NCI-H510A (cell line): ENCODE measurements at regions not wholly inside any gene's neighbourhood (a gene's known extent, or its start where the extent isn't known, plus 50 kb on each side); places are given as distances from the start of the nearest gene placed in this dataset.

ENCODE experiments used
- DNase-seq: peaks from one replicate; lab custom pipeline; 2025; lab: John Stamatoyannopoulos, UW

DNA sequence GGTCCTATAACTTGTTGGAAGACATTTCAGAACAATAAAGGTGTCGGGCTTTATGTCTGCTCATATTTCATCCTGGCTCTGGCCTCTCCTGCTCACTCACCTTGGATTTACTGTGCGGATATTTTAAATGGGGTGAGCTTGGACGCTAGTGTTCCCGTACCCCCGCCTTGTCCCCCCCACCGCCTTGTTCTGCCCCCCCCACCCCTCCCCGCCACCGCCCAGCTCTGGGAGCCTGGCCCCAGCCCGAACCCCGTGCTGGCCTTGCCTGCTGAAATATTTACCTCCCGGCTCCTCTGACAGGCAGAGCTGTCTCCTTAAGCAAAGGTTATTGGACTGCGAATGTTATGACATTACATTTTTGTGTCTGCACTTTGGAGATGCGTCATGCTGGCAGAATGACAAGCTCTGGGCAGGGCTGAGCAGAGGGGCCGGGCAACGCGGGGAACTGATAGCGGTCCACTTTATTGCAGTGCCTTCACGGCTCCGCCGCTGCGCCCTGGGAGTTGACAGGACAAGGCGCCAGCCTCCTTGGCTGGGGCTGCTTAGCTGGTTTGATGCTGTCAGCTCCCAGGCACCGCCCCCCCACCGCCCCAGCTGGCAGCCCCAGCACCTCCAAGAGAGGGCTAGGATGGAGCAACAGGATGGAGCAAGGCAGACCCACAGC, 222.5 kb upstream of the GSE1 start:
- no peak for DNase-seq

DNA sequence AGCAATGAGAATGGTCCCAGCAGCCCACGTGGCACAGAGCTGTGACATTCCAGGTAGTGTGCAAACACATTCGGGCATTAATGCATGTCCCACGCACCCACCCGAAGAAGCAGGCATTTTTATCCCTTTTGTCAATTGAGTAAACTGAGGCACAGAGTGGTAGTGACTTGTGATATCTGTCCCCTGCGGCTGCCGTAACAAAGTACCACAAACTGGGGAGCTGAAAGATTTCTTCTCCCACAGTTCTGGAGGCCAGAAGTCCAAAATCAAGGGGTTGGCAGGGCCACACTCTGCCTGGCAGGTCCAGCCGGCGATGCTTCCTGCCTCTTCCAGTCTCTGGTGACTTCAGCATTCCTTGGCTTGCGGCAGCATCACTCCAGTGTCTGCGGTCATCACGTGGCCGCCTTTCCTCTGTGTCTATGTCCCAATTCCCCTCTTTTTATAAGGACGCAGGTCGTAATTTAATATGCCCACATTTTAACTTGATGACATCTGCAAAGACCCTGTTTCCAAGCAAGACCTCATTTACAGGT, 221.9 kb upstream of the GSE1 start:
- no peak for DNase-seq

DNA sequence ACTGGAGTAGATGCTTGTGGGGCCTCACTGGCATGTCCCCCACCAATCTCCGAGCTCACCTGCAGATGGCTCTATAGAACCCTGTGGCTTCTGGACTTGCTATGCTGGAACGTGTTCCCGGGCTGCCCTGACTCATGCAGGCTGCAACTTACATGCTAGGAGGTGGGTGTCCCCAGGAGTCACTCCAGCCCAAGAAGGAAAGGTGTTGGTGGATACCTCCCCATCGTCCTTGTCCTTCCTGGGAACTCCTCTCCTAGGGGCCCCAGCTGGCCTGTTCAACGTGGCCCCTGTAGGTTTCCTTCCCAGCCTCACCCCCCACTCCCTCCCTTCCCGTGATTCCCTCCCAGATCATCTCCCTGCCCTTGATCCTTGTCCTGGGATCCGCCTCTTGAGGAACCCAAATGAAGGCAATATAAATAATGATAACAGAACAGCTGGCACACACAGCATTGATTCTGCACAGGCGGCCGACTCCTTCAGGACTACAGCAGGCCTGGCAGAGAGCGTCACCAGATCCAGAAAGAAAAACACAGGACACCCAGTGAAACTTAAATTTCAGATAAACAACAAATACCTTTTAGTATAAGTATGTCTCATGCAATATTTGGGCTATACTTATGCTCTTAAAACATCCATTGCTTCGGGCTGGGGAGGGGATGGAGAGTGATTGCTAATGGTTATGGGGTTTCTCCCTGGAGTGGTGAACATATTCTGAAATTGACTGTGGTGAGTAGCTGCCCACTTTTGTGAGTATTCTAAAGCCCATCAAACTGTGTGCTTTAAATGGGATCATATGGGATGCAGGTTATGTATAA, 221.1 kb upstream of the GSE1 start:
- no peak for DNase-seq

DNA sequence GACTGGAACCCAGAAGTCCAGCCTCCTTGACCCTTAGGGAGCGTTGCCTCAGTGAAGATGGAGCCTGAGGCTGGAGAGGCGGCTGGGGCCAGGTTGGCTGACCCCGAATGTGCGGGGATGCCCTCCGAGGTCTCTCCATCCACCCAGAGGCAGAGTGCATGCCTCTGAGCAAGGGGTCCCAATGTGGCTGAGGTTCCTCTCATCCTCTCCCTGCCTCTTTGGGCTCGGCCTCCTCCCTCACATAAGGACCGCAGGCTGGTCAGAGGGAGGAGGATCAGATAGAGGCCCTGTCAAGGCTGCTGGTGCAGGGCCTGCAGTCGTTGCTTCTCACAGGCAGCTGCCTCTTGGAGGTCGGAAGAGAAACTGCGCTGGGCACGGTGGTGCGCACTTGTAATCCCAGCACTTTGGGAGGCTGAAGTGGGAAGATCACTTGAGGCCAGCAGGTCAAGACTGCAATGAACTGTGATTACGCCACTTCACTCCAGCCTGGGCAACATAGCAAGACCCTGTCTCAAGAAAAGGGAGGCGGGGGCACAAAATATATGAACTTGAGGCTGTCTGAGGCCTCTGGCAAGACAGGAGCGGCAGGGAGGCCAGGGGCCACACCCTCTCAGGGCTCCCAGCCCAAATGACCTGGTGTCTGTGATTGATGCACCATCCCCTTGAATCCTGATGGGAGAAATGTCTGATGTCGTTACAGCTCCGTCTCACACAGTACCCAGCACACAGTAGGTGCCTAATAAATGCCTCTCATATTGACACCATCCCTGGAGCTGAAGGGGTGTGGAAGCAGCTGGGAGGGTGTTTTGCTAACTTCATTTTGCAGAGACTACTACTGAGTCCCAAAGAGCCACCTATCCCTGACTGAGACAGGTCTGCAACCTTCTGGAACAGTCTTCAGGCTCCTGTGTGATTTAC, 220.1 kb upstream of the GSE1 start:
- no peak for DNase-seq

DNA sequence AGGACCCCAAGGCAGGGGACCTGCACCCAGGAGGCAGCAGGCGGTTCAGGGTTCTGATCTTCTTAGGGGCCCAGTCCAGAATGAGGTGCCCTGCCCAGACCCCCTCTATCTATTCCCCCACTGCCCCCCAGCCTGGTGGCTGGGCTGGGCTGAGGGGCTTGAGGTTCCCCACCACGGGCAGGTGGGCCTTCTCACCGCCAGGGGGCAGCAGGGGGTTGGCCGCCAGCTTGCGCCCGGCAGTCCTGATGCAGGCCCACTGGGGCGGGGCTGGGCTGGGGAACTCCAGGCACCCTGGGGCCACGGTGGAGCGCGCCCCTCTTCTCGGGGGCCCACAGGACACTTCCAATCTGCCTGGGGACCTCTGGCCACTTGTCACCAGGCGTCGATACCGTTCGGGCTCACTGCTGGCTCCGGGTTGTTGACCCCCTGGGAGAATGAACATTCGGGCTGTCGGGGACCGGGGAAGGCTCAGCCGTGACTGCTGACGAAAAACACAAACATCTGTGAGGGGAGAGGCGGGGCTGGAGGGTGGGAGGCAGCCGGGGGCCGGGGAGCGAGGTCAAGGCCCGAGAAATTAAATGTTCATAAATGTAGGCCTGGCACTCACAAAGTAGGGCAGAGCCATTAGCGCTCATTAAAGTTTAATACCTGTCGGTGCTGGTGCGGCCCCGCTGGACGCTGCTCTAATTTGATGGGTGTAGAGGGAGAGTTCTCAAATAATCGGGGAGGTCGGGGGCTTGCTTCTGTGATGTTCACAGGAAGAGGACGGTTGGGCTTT, 219.3 kb upstream of the GSE1 start:
- DNase-seq: no peak

DNA sequence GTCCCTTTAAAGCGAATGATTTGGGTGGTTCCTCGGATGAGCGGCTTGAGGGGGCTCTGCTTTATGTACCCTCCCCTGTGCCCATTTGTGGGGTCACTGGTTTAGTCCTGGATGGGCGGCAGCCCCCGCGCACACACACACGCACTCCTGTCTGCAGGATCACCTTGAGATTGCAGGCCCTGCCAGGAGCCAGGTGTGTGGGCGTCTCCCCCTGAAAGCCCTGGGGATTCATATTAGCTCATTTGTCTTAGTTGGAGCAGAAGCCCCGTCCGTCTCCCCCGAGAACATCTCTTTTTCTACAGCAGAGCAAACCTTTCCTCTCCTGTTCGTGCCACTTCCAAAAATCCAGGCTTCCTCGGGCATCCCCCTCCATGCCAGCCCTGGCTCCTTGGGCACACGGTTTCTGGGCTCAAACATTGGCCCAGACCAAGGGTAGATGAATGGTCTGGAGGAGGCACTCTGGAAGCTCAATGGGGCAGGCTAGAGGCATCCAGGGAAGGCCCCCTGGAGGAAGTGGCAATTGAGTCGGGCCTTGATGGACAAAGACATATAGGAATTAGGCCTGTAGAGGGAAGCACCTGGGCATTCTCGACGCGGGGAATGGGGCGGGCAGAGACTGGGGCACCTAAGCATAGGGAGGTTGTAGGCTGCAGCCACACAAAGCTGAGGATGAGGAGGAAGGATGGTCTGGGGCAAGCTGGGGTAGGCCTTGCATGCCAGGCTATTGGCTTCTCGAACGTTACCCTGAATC, 218.5 kb upstream of the GSE1 start:
- no peak for DNase-seq

DNA sequence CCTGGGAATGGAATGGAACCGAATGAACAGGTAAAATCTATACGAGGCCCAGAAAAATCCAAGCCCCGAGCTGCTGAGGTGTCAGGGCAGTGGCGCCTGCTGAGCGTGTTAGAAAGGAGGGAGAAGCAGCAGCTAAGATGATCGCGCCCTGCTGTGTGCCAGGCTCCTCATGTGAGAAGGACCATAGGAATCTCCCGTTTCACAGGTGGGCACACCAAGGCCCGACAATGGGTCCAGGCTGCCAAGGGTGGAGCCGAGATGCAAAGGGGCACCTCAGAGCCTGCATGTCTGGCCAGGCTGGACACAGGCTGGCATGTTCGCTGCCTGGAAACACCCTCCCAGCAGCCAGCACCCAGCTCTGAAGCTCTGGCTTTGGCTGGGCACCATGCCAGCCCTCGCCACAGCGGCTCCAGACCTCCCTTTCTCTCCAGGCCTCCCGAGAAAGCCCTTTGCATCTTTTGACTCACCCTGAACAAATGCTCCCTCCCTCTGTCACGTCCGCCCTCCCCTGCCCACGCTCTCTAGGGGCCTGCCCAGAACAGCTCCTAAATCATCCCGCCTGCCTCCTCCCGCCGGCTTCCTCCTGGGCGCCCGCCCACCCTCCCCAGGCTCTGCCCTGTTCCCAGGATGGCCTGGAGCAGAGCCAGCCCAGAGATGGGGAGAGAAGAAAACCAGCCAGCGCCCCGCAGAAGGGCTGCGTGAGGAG, 217.8 kb upstream of the GSE1 start:
- peak; percentile 53 for DNase-seq

DNA sequence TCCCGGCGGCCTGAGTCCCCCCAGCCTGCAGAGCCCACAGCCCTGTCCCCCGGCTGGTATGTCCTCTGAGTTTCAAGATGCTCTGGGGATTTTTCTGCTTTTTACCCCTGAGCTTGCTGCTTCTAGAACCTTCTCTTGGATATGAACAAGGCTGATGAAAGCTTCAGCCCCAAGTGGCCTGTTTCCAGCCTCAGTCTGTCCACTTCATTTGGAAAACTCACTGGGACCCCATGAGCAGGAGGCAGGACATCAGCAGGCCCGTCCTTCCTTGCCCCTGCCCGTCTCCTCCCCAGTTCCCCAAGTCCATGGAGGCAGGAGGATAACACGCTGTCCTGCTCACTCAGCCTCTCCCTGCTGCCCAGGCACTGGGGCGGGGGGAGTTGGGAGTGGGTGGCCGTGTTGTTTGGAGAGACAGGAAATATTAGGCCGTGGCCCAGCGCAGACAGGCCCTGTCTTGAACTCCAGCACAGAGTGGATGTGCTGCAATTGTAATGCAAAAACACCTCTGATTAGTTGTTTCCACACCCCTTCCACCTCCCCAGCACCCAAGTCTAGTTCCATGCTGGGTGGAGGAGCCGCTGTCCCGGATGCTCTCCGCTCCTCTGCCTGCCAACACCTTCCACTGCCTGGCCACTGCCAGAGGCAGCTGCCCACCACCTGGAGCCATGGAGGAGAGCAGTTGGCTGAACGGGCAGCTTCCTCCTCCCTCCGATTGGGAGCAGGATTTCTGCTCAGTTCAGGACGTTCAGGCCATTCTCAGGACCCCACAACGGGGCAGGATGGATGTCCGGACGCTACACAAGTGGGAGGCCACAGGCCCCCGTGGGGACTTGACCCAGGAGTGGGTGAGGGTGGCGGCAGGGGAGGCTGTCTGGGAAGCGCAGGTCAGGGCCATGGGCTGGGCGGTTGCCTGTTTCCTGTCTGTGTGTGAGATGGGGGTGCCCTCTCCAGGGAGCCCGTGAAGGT, 216.9 kb upstream of the GSE1 start:
- no peak for DNase-seq

DNA sequence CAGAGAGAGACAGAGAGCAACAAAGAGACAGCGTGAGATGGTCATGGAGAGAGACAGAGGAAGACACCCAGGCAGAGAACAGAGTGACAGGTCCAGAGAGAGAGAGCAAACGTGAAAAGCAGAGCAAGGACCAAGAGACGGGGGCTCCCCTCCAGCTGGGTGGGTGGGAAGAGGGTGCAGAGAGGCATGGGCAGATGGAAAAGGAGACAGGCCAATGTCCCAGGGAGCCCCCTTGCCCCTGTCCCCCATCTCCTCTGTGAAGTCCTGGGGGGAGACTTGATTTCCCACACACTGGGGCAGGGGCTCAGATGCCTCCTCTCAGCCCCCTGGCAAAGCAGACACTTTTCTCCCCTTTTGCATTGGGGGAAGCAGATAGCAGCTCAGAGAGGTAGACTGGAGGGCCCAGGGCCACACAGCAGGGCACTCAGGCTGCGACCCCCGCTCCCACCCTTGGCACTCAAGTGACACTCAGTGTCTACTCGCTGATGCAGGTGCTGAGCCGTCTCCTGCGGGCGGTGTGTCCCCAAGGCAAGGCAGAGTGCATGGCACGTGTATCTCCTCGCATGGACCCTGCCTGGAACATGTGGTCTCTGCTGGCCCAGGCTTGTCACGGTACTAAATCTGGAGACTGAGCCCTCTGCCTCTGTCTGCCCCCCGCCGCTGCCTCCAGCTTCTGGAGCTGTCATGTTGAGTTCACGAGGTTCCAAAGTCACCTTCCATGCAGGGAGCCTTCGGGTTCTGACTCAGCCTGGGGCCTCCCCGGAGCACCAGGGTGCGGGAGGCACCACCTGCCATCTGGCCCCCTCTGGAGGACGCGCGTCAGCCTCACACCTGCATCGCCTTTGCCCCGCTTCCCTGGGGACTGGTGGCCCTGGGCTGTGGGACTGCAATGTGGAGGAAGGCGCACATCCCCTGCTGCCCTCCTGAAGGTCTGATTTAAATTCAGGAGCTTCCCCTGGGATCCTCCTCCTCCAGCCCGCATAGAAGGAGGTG, 215.9 kb upstream of the GSE1 start:
- peak; percentile 56 for DNase-seq

DNA sequence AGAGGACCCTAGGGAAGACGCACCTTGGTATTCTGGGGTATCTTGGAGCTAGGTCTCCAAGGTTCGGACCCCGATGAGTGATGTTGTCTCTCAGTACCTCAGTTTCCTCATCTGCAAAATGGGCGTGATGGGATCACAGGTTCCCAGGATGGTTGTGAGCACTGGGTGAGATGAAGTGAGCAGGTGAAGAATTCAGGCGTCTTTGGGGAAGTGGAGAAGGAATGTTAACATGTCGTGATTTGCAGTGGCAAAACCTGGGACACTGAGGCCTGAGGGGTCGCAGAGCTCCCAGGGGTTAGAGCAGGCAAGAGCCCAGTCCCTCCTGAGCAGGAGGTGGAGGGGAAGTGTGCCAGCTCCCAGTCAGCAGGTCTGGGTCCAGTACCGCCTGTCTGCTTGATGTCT, 215.1 kb upstream of the GSE1 start:
- no peak for DNase-seq

DNA sequence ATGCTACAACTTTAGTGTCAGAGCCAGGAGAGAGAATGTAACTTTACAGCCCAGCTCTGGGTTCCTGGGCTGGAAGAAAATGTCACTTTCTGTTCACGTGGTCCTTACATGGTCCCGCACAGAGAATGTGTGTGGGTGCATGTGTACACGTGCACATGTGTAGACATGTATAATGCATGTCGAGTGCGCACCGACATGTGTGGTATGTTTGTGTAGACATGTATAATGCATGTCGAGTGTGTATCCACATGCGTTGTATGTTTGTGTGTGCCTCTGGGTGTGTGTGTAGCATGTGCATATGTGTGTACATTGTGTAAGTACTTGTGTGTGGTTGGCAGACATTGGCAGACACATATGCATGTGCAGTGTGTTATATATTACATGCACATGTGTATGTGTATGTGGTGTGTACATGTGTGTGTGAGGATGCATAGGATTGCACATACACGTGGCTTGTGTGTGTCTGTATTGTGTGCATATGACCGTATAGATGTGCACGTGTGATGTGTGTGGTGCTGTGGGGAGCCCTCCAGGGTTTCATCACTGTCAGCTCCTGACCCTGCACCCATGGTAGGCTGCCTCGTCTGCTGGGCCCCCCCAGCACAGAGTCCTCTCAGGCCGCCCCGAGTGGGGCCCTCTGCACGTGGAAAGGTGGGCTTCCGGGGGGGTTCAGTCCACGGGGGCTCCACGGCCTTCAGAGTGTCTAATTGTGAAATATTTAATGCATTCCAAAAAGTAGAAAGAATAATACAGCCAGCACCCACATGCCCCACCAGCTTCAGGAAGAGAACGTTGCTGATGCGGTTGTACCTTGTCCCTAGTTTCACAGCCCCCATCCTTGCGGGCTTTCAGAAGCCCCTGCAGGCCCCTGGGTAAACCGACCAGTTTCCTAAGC, 214.2 kb upstream of the GSE1 start:
- DNase-seq: no peak

DNA sequence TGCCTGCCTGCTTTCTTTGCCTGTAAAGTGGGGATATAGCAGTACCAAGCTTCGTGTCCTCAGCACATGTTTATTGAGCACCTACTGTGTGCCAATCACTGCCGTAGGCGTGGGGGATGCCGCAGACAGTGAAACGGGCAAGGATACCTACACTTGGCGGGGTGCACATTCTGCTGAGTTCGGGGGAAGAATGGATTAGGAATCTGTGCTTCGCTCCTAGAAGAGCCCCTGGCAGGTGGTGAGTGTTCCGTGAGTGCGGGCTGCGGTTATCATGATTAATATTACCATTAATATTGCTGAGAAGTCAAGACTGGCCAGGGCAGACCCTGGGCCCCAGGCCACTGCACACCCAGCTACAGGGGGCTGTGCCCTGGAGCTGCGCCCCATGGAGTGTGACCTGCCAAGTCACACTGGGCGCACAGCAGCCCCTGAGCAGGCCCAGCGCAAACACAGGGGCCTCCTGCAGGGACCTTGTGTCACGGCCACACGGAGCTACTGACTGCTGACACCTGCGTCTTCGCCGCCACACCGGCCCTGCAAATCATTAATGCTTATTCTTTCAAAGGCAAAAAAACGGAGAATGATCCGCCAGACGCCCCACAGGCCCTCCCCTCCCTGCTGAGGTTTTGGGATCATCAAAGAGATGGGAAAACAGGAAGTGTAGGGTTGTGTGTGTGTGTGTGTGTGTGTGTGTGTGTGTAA, 213.4 kb upstream of the GSE1 start:
- no peak for DNase-seq

DNA sequence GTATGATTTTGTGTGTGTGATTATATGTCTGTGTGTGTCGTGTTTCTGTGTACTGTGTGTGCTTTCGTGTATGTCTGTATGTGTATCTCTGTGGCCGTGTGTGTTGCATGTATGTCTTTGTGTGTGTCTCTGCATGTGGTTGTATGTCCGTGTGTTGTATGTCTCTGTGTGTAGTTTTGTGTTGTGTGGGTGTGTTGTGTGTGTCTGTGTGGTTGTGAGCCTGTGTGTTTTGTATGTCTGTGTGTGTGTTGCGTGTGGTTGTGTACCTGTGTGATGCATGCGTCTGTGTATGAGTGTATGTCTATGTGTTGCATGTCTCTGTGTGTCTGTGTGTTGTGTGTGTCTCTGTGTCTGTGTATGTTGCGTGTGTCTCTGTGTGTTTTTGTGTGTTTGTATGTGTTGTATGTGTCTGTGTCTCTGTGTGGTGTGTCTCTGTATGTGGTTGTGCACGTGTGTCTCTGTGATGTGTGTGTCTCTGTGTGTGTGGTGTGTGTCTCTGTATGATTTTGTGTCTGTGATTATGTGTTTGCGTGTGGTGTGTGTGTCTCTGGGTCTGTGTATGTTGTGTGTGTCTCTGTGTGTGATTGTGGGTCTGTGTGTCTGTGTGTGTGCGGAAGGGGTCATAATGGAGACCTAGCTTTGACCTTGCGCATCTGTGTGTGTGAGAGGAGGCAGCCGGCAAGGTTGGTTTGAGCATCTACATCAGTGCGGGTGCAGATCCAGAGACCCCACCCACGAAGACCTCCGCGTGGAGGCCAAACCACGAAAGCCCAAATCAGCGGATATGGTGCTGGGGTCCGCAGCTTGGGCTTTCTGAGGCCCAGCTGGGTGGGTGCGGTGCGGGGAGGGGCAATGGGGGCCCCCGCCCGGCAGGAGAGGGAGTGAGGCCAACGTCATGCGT, 212.6 kb upstream of the GSE1 start:
- DNase-seq: no peak

DNA sequence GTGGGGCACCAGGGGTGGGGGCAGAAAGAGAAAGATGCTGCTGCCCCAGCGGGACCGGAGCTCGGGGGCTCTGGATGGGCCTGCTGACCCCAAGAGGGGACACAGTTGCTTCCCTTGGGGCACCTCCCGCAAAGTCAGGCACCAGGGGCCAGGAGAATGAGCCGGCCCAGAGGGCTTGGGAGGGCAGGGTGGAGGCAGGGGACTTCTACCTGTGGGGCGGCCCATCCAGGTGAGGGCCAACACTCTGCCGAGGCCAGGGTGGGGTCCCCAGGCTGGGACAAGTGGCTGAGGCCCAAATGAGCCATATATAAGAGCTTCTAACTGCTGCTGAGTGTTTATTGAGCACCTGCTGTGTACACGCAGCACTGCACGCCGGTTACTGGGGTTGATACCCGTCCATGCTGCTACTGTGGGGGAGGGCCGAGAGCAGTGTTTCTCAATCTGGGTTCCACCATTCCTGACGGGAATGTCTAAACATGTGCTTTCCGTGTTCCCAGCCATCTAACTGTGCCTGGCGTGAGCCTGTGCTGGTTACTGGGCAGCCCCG, 211.7 kb upstream of the GSE1 start:
- DNase-seq: no peak
